GM23338 (cell line): ENCODE measurements at regions not wholly inside any gene's neighbourhood (a gene's known extent, or its start where the extent isn't known, plus 50 kb on each side); places are given as distances from the start of the nearest gene placed in this dataset.

Experiments
- ATAC-seq: fragments of 200-7000 bp; cut with Tn5 transposase; 3 replicates; pipeline ENCODE4 v1.9.1; 2020
- DNase-seq: peaks from one replicate; pipeline ENCODE4 v3.0.0-alpha.2; 2015; ENCODE audit warnings: low spot score
- H2AFZ ChIP-seq: fragments of 200-600 bp; sonication (generic); 2 replicates; pipeline ENCODE4 v1.8.0; 2016; ENCODE audit warnings: antibody characterized with exemption, mild to moderate bottlenecking, moderate library complexity
- H3F3A ChIP-seq: fragments of 200-600 bp; sonication (generic); replicated peaks from 2 replicates; pipeline ENCODE4 v1.8.0; 2017; ENCODE audit warnings: antibody characterized with exemption, mixed run types, low read depth
- H3K27ac ChIP-seq: fragments of 200-600 bp; sonication (generic); 2 replicates; pipeline ENCODE4 v1.6.1; 2016; ENCODE audit warnings: low read depth
- H3K27me3 ChIP-seq: fragments of 200-600 bp; sonication (generic); 2 replicates; pipeline ENCODE4 v1.8.0; 2016; ENCODE audit warnings: mild to moderate bottlenecking, mixed run types, moderate library complexity; ENCODE audit not compliant: insufficient read depth
- H3K36me3 ChIP-seq: fragments of 200-600 bp; sonication (generic); 2 replicates; pipeline ENCODE4 v1.8.0; 2016; ENCODE audit warnings: mild to moderate bottlenecking; ENCODE audit not compliant: insufficient read depth
- H3K4me1 ChIP-seq: fragments of 200-600 bp; sonication (generic); 2 replicates; pipeline ENCODE4 v1.8.0; 2016; ENCODE audit warnings: mild to moderate bottlenecking, moderate library complexity; ENCODE audit not compliant: insufficient read depth
- H3K4me2 ChIP-seq: fragments of 200-600 bp; sonication (generic); 2 replicates; pipeline ENCODE4 v1.7.1; 2017; ENCODE audit warnings: mixed run types
- H3K4me3 ChIP-seq: fragments of 200-600 bp; sonication (generic); 2 replicates; pipeline ENCODE4 v1.6.1; 2016; ENCODE audit warnings: mixed run types
- H3K79me2 ChIP-seq: fragments of 200-600 bp; sonication (generic); replicated peaks from 2 replicates; pipeline ENCODE4 v1.8.0; 2017; ENCODE audit warnings: mild to moderate bottlenecking; ENCODE audit not compliant: insufficient read depth
- H3K9me2 ChIP-seq: fragments of 200-600 bp; sonication (generic); 2 replicates; pipeline ENCODE4 v1.8.0; 2017; ENCODE audit not compliant: insufficient read depth
- H4K20me1 ChIP-seq: fragments of 200-600 bp; sonication (generic); replicated peaks from 2 replicates; pipeline ENCODE4 v1.8.0; 2017; ENCODE audit warnings: mild to moderate bottlenecking; ENCODE audit not compliant: insufficient read depth
- H3K27ac Mint-ChIP-seq: 2 replicates; pipeline ENCODE4 v1.8.0; 2020; ENCODE audit warnings: inconsistent platforms, mild to moderate bottlenecking, moderate library complexity, mixed read lengths
- H3K27me3 Mint-ChIP-seq: 3 replicates; pipeline ENCODE4 v1.8.0; 2022; ENCODE audit warnings: low read depth, mild to moderate bottlenecking, moderate library complexity, mixed read lengths, inconsistent platforms; ENCODE audit not compliant: insufficient read depth, poor library complexity
- H3K36me3 Mint-ChIP-seq: 3 replicates; pipeline ENCODE4 v1.8.0; 2021; ENCODE audit warnings: low read depth, mild to moderate bottlenecking, inconsistent platforms, moderate library complexity, mixed read lengths
- H3K4me1 Mint-ChIP-seq: 3 replicates; pipeline ENCODE4 v1.8.0; 2020; ENCODE audit warnings: mild to moderate bottlenecking, inconsistent platforms, mixed read lengths
- H3K4me3 Mint-ChIP-seq: 3 replicates; pipeline ENCODE4 v1.8.0; 2021; ENCODE audit warnings: moderate library complexity, mild to moderate bottlenecking, inconsistent platforms, mixed read lengths
- H3K9me3 Mint-ChIP-seq: 3 replicates; pipeline ENCODE4 v1.8.0; 2020; ENCODE audit warnings: moderate library complexity, mild to moderate bottlenecking, inconsistent platforms, mixed read lengths
- CTCF ChIP-seq, 2 experiments: fragments of 200-600 bp in 1 of 2; sonication (generic) in 1 of 2; conservative IDR thresholded peaks; 2 replicates each; pipeline versions ENCODE4 v1.5.1 to v1.6.1; 2016 to 2017; ENCODE audit warnings: antibody characterized with exemption in 2 of 2, low read depth in 2 of 2, mild to moderate bottlenecking in 2 of 2, moderate library complexity in 1 of 2
- ETS1 ChIP-seq: IDR thresholded peaks from 2 replicates; pipeline ENCODE4 v1.6.1; 2016; ENCODE audit warnings: antibody characterized with exemption
- REST ChIP-seq: IDR thresholded peaks from one replicate; pipeline ENCODE4 v1.6.1; 2018; ENCODE audit warnings: antibody characterized with exemption; ENCODE audit not compliant: unreplicated experiment
- ZNF331 ChIP-seq: fragments of 250-450 bp; sonication (Bioruptor Pico); IDR thresholded peaks from 2 replicates; pipeline ENCODE4 v1.5.0; 2020; ENCODE audit warnings: low read depth, mild to moderate bottlenecking, moderate library complexity
- ZNF462 ChIP-seq: fragments of 250-450 bp; sonication (Bioruptor Pico); IDR thresholded peaks from 2 replicates; pipeline ENCODE4 v1.5.0; 2020; ENCODE audit warnings: mild to moderate bottlenecking, moderate library complexity

GRCh38 chr19:31983647-31984046 is 361.8 kb upstream of the ZNF507 start (continued):
- no peak for TF ChIP-seq ETS1
- TF ChIP-seq CTCF (conservative IDR thresholded peaks at IDR 0.05; ENCODE audit: low read depth in 2 of 2), result no peak
- no peak for TF ChIP-seq ZNF331 (CRISPR knock-in tag)

GRCh38 chr19:31985001-31985605 is 360.3 kb upstream of the ZNF507 start:
- Histone ChIP-seq H3K4me3 (no peak overlapping the region), H3K4me1 (no peaks in the 10 kb centered on the region), H4K20me1 (no peaks in the 10 kb centered on the region), H3K36me3 (no peaks in the 10 kb centered on the region), H3K27ac (no peak overlapping the region), H3K4me2 (no peak overlapping the region), H3F3A (no peaks in the 10 kb centered on the region), H3K9me2 (no peaks in the 10 kb centered on the region), H2AFZ (no peak overlapping the region), H3K79me2 (no peaks in the 10 kb centered on the region), H3K27me3 (no peaks in the 10 kb centered on the region)
- Mint-ChIP-seq H3K4me3 (no peak overlapping the region), H3K36me3 (no peaks in the 10 kb centered on the region; the same call in 1 of the 3 replicates), H3K4me1 (peaks cover 5% of the 10 kb centered on the region), H3K27ac (no peak overlapping the region), H3K9me3 (peaks cover 10% of the 10 kb centered on the region; the same call in 2 of the 3 replicates), H3K27me3 (no peaks in the 10 kb centered on the region)
- DNase-seq (no peak), ATAC-seq (no peak)
- TF ChIP-seq ETS1 (no peak), ZNF462 (CRISPR knock-in tag) (no peak), REST (no peak), CTCF (conservative IDR thresholded peaks at IDR 0.05; ENCODE audit: low read depth in 2 of 2) (no peak)
